ENCODE measurements at regions not wholly inside any gene's neighbourhood (a gene's known extent, or its start where the extent isn't known, plus 50 kb on each side); places are given as distances from the start of the nearest gene placed in this dataset.

DNA sequence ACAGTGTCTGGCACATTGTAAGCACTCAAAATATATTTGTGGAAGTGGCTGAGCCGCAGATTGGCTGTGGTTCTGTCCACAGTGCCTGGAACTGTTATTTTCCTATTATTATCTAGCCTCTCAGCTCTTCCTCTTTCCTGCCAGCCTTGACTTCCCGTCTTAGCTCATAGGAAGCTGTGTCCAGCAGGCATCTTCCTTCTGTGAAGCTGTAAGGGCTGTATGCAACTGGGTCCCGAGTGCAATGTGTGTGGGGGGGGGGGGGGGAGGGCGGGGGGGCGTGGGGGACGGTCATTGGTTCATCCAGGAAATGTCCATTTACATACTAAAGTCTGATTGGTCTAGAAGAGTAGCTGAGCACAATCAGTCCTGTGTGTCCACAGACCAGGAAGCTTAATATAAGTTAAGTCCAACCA, 210.7 kb downstream of the PDGFRA start:
- Mint-ChIP-seq H3K4me3 (no peak overlapping the region), H3K4me1 (peaks cover 11% of the 10 kb centered on the region), H3K27me3 (ENCODE audit: insufficient read depth) (peaks cover 4% of the 10 kb centered on the region), H3K27ac (no peak overlapping the region), H3K36me3 (ENCODE audit: low read depth) (no peaks in the 10 kb centered on the region), H3K9me3 (no peaks in the 10 kb centered on the region)
- Histone ChIP-seq H3K4me1 (ENCODE audit: control insufficient read depth, insufficient read depth, low read length) (no peaks in the 10 kb centered on the region), H3K27me3 (ENCODE audit: control insufficient read depth, insufficient read depth, low read length, poor library complexity, severe bottlenecking) (no peaks in the 10 kb centered on the region), H3K9me3 (ENCODE audit: control insufficient read depth, low read length) (no peaks in the 10 kb centered on the region), H3K4me3 (ENCODE audit: low read length) (no peak overlapping the region), H3K27ac (ENCODE audit: low read depth, low read length) (no peak overlapping the region), H3K9ac (ENCODE audit: extremely low read depth, low read length, poor library complexity, severe bottlenecking) (no peak overlapping the region), H3K36me3 (ENCODE audit: control insufficient read depth, insufficient read depth, low read length) (no peaks in the 10 kb centered on the region)
- WGBS, 2 experiments (ENCODE audit: insufficient coverage in 1 of 2, insufficient read length in 1 of 2), result 87 to 100% methylated on average over 1 to 3 of the region's 6 CpGs
- TF ChIP-seq, protein P1, sequence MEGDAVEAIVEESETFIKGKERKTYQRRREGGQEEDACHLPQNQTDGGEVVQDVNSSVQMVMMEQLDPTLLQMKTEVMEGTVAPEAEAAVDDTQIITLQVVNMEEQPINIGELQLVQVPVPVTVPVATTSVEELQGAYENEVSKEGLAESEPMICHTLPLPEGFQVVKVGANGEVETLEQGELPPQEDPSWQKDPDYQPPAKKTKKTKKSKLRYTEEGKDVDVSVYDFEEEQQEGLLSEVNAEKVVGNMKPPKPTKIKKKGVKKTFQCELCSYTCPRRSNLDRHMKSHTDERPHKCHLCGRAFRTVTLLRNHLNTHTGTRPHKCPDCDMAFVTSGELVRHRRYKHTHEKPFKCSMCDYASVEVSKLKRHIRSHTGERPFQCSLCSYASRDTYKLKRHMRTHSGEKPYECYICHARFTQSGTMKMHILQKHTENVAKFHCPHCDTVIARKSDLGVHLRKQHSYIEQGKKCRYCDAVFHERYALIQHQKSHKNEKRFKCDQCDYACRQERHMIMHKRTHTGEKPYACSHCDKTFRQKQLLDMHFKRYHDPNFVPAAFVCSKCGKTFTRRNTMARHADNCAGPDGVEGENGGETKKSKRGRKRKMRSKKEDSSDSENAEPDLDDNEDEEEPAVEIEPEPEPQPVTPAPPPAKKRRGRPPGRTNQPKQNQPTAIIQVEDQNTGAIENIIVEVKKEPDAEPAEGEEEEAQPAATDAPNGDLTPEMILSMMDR (conservative IDR thresholded peaks at IDR 0.05), result no peak
- no peak for DNase-seq

DNA sequence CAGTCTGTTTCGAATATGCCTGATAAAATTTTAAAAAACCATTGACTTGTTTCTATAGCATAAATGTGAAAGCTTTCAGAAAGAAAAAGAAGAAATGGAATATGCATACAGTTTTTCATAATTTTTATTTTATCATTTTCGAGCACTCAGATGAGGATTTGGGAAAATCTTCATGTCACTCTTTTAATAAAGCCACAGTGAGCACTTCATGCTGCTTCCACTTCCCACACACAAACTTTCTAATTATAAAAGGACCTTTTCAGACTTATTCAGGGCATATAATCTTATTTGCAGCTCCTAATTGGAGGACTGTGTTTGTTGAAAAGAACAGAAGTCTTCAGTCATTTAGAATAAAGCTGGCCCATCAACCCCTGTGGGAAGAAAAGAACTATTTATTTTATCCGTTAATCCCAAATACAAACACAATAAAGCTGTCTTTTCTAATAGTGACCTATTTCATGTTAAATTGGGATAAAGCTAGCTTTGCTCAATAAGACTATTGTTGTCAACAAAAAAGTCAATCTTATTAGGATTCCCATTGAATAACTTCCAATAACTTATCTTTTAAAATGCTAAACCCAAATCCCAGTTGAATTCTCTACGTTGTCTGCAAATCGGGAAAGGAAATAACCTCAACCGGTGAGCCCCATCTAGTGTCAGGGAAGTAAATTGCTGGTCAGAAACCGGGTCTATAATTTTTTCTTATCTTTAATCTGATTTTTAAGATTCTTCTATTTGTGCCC, 211.5 kb downstream of the PDGFRA start:
- Histone ChIP-seq H3K27me3 (ENCODE audit: control insufficient read depth, insufficient read depth, low read length, poor library complexity, severe bottlenecking) (no peaks in the 10 kb centered on the region), H3K4me3 (ENCODE audit: low read length) (no peak overlapping the region), H3K9ac (ENCODE audit: extremely low read depth, low read length, poor library complexity, severe bottlenecking) (no peak overlapping the region), H3K4me1 (ENCODE audit: control insufficient read depth, insufficient read depth, low read length) (no peaks in the 10 kb centered on the region), H3K36me3 (ENCODE audit: control insufficient read depth, insufficient read depth, low read length) (no peaks in the 10 kb centered on the region), H3K27ac (ENCODE audit: low read depth, low read length) (no peak overlapping the region), H3K9me3 (ENCODE audit: control insufficient read depth, low read length) (no peaks in the 10 kb centered on the region)
- Mint-ChIP-seq H3K9me3 (no peaks in the 10 kb centered on the region), H3K27me3 (ENCODE audit: insufficient read depth) (peaks cover 4% of the 10 kb centered on the region), H3K36me3 (ENCODE audit: low read depth) (no peaks in the 10 kb centered on the region), H3K27ac (no peak overlapping the region), H3K4me1 (peaks cover 13% of the 10 kb centered on the region), H3K4me3 (no peak overlapping the region)
- TF ChIP-seq, protein P1 (conservative IDR thresholded peaks at IDR 0.05), result peak; percentile 85
- 0 to 48% methylated on average over 1 to 7 of the region's 7 CpGs for WGBS, 2 experiments (ENCODE audit: insufficient coverage in 1 of 2, insufficient read length in 1 of 2)
- peak; percentile 60 for DNase-seq

DNA sequence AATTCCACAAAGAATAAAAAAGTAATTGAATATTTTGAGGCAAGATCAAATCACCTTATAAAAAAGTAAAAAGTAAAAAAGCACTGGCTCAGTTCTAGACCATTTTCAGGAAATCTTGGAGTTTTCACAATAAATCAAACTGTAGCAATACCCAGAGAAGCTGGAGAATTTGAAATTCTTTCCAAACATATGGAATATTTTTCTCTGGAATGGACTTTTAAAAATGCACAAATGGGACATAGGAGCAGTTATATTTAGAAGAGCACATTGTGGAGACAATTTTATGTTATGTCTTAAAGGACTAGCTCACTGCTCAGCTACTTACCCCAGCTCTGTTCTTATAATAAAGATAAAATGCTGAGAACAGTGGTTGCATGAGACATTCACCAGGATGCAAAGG, 211.9 kb upstream of the KIT start:
- Histone ChIP-seq H3K36me3 (ENCODE audit: control insufficient read depth, insufficient read depth, low read length) (no peaks in the 10 kb centered on the region), H3K9ac (ENCODE audit: extremely low read depth, low read length, poor library complexity, severe bottlenecking) (no peak overlapping the region), H3K27me3 (ENCODE audit: control insufficient read depth, insufficient read depth, low read length, poor library complexity, severe bottlenecking) (no peaks in the 10 kb centered on the region), H3K4me1 (ENCODE audit: control insufficient read depth, insufficient read depth, low read length) (no peaks in the 10 kb centered on the region), H3K27ac (ENCODE audit: low read depth, low read length) (no peak overlapping the region), H3K4me3 (ENCODE audit: low read length) (no peak overlapping the region), H3K9me3 (ENCODE audit: control insufficient read depth, low read length) (peaks cover 21% of the 10 kb centered on the region)
- Mint-ChIP-seq H3K27me3 (ENCODE audit: insufficient read depth) (peaks cover 2% of the 10 kb centered on the region), H3K4me1 (peaks cover 23% of the 10 kb centered on the region), H3K4me3 (no peak overlapping the region), H3K9me3 (peaks cover 30% of the 10 kb centered on the region), H3K36me3 (ENCODE audit: low read depth) (no peaks in the 10 kb centered on the region), H3K27ac (no peak overlapping the region)
- TF ChIP-seq, protein P1 (conservative IDR thresholded peaks at IDR 0.05), result no peak
- no peak for DNase-seq

Measured in endodermal cell (in vitro differentiated cells).